ENCODE measurements at regions not wholly inside any gene's neighbourhood (a gene's known extent, or its start where the extent isn't known, plus 50 kb on each side); places are given as distances from the start of the nearest gene placed in this dataset.

DNA sequence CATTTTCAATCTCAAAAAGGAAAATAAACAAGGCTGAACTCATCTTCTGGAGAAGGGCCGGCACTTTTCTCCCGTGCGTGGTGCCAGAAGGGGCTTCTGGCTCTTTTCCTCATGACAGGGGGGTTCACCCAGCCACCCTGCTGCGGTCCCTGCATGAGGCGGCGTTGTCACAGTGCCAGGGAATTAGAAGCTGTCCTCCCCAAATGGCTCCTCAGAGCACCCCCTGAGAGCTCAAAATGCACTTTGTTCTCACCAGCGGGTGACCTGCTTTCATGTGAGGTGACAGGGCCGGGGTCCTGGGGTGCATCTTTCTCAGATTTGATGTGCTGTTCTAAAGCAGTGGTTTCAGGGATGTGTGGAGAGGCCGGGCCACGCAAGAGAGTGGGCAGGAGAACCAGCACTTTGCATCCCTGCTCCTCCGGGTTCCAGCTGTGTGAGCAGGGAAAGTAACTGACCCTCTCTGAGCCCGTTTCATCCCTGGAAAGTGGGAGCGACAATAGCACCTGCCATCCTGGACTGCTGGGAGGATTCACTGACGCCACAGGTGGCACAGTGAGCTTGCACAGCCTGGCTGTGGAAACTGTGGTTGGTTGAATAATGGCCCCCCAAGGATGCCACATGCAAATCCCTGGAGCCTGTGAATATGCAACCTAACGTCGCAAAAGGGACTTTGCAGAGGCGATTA lies 94.0 kb downstream of the FOXL1 start:
- H3K27me3 Mint-ChIP-seq: peaks cover 0 to 2% of the 10 kb centered on the region in 2 donors
- H3K27ac Mint-ChIP-seq: no peak overlapping the region
- H3K4me1 Mint-ChIP-seq: no peaks in the 10 kb centered on the region
- Histone ChIP-seq H3K36me3 (ENCODE audit: insufficient read depth, low read length) (no peaks in the 10 kb centered on the region), H3K4me3 (ENCODE audit: low read length) (no peak overlapping the region), H3K4me1 (ENCODE audit: insufficient read depth, low read length) (no peaks in the 10 kb centered on the region), H3K27me3 (ENCODE audit: insufficient read depth, low read length, poor library complexity, severe bottlenecking) (no peaks in the 10 kb centered on the region), H3K27ac (ENCODE audit: low read depth, low read length) (no peak overlapping the region), H3K9me3 (ENCODE audit: low read length) (no peaks in the 10 kb centered on the region)
- DNase-seq: no peak
- no peaks in the 10 kb centered on the region for H3K36me3 Mint-ChIP-seq
- CTCF ChIA-PET: no interaction called here
- no peak overlapping the region for H3K4me3 Mint-ChIP-seq
- POLR2A ChIA-PET: no interaction called here
- peaks cover 0 to 2% (median 0%) of the 10 kb centered on the region in 5 donors for H3K9me3 Mint-ChIP-seq

- no peaks in the 10 kb centered on the region for H3K27me3 ChIP-seq (ENCODE audit: insufficient read depth, low read length, poor library complexity, severe bottlenecking)
- no peaks in the 10 kb centered on the region for H3K4me1 Mint-ChIP-seq
- no peak overlapping the region for H3K27ac Mint-ChIP-seq
- no peaks in the 10 kb centered on the region for H3K9me3 ChIP-seq (ENCODE audit: low read length)
- no peaks in the 10 kb centered on the region for H3K36me3 ChIP-seq (ENCODE audit: insufficient read depth, low read length)
- CTCF ChIA-PET: no interaction called here
- H3K36me3 Mint-ChIP-seq: no peaks in the 10 kb centered on the region
- no peak overlapping the region for H3K27ac ChIP-seq (ENCODE audit: low read depth, low read length)
- H3K4me3 Mint-ChIP-seq: no peak overlapping the region
- POLR2A ChIA-PET: no interaction called here
- no peak for DNase-seq
- peaks cover 0 to 4% of the 10 kb centered on the region in 2 donors for H3K27me3 Mint-ChIP-seq
- H3K9me3 Mint-ChIP-seq: peaks cover 0 to 2% (median 0%) of the 10 kb centered on the region in 5 donors
- H3K4me3 ChIP-seq (ENCODE audit: low read length): no peak overlapping the region
- no peaks in the 10 kb centered on the region for H3K4me1 ChIP-seq (ENCODE audit: insufficient read depth, low read length)
Observed at GRCh38 chr16:86673090-86673955, 95.0 kb downstream of the FOXL1 start.

- Mint-ChIP-seq H3K9me3 (peaks cover 0 to 2% (median 0%) of the 10 kb centered on the region in 5 donors), H3K4me3 (no peak overlapping the region), H3K4me1 (no peaks in the 10 kb centered on the region), H3K36me3 (no peaks in the 10 kb centered on the region), H3K27me3 (peaks cover 0 to 2% of the 10 kb centered on the region in 2 donors), H3K27ac (no peak overlapping the region)
- H3K27ac ChIP-seq (ENCODE audit: low read depth, low read length): no peak overlapping the region
- H3K4me3 ChIP-seq (ENCODE audit: low read length): no peak overlapping the region
- no peaks in the 10 kb centered on the region for H3K27me3 ChIP-seq (ENCODE audit: insufficient read depth, low read length, poor library complexity, severe bottlenecking)
- CTCF ChIA-PET: no interaction called here
- POLR2A ChIA-PET: no interaction called here
- H3K4me1 ChIP-seq (ENCODE audit: insufficient read depth, low read length): no peaks in the 10 kb centered on the region
- no peaks in the 10 kb centered on the region for H3K36me3 ChIP-seq (ENCODE audit: insufficient read depth, low read length)
- H3K9me3 ChIP-seq (ENCODE audit: low read length): no peaks in the 10 kb centered on the region
- no peak for DNase-seq
Observed at GRCh38 chr16:86673956-86674453, 95.7 kb downstream of the FOXL1 start.

DNA sequence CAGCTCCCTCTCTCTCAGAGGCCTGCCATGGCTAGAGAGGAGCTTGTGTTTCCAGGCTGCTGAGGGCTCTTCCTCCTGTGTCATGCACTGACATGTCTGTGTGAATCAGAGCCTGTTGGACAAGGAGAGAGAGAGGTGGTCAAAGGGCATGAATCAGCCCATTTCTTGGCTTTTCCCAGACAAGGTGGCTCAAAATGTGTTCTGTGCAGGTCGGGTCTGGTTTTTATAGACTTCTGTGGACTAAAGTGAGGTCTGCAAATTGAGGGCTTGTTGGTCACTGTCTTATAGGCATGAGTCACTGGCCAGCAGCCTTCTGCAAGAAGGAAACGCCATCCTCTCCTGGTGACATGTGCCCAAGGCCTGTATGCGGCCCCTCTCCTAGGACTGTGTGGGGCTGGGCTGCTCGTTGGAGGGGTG lies 97.9 kb downstream of the FOXL1 start:
- Histone ChIP-seq H3K27ac (ENCODE audit: low read depth, low read length) (no peak overlapping the region), H3K4me3 (ENCODE audit: low read length) (no peak overlapping the region), H3K27me3 (ENCODE audit: insufficient read depth, low read length, poor library complexity, severe bottlenecking) (no peaks in the 10 kb centered on the region), H3K4me1 (ENCODE audit: insufficient read depth, low read length) (no peaks in the 10 kb centered on the region), H3K36me3 (ENCODE audit: insufficient read depth, low read length) (no peaks in the 10 kb centered on the region), H3K9me3 (ENCODE audit: low read length) (no peaks in the 10 kb centered on the region)
- Mint-ChIP-seq H3K9me3 (peaks cover 0 to 4% (median 0%) of the 10 kb centered on the region in 5 donors), H3K4me3 (no peak overlapping the region), H3K36me3 (no peaks in the 10 kb centered on the region), H3K27ac (no peak overlapping the region), H3K4me1 (no peaks in the 10 kb centered on the region), H3K27me3 (peaks cover 1 to 5% of the 10 kb centered on the region in 2 donors)
- POLR2A ChIA-PET: no interaction called here
- CTCF ChIA-PET: no interaction called here
- DNase-seq: no peak

GRCh38 chr16:86679490-86679889 lies 101.1 kb downstream of the FOXL1 start:
- Mint-ChIP-seq H3K4me1 (no peaks in the 10 kb centered on the region), H3K4me3 (no peak overlapping the region), H3K9me3 (peaks cover 0 to 4% (median 0%) of the 10 kb centered on the region in 5 donors), H3K27ac (no peak overlapping the region), H3K36me3 (no peaks in the 10 kb centered on the region), H3K27me3 (peaks cover 6 to 24% of the 10 kb centered on the region in 2 donors)
- no peak for DNase-seq
- H3K27ac ChIP-seq (ENCODE audit: low read depth, low read length): no peak overlapping the region
- no peaks in the 10 kb centered on the region for H3K36me3 ChIP-seq (ENCODE audit: insufficient read depth, low read length)
- no peaks in the 10 kb centered on the region for H3K27me3 ChIP-seq (ENCODE audit: insufficient read depth, low read length, poor library complexity, severe bottlenecking)
- H3K4me1 ChIP-seq (ENCODE audit: insufficient read depth, low read length): no peaks in the 10 kb centered on the region
- no peaks in the 10 kb centered on the region for H3K9me3 ChIP-seq (ENCODE audit: low read length)
- no peak overlapping the region for H3K4me3 ChIP-seq (ENCODE audit: low read length)
- ChIA-PET CTCF (no interaction called here), POLR2A (no interaction called here)

GRCh38 chr16:86680162-86680561 lies 101.8 kb downstream of the FOXL1 start:
- Mint-ChIP-seq H3K36me3 (no peaks in the 10 kb centered on the region), H3K4me1 (no peaks in the 10 kb centered on the region), H3K9me3 (peaks cover 0 to 4% (median 0%) of the 10 kb centered on the region in 5 donors), H3K27me3 (peaks cover 6 to 24% of the 10 kb centered on the region in 2 donors), H3K4me3 (no peak overlapping the region), H3K27ac (no peak overlapping the region)
- DNase-seq: no peak
- Histone ChIP-seq H3K36me3 (ENCODE audit: insufficient read depth, low read length) (no peaks in the 10 kb centered on the region), H3K4me3 (ENCODE audit: low read length) (no peak overlapping the region), H3K27me3 (ENCODE audit: insufficient read depth, low read length, poor library complexity, severe bottlenecking) (no peaks in the 10 kb centered on the region), H3K9me3 (ENCODE audit: low read length) (no peaks in the 10 kb centered on the region), H3K4me1 (ENCODE audit: insufficient read depth, low read length) (no peaks in the 10 kb centered on the region), H3K27ac (ENCODE audit: low read depth, low read length) (no peak overlapping the region)
- CTCF ChIA-PET: no interaction called here
- POLR2A ChIA-PET: no interaction called here

- no peak overlapping the region for H3K4me3 ChIP-seq (ENCODE audit: low read length)
- H3K27ac ChIP-seq (ENCODE audit: low read depth, low read length): no peak overlapping the region
- H3K36me3 Mint-ChIP-seq: no peaks in the 10 kb centered on the region
- no peaks in the 10 kb centered on the region for H3K4me1 Mint-ChIP-seq
- ChIA-PET CTCF (no interaction called here), POLR2A (no interaction called here)
- DNase-seq: no peak
- no peak overlapping the region for H3K27ac Mint-ChIP-seq
- H3K27me3 ChIP-seq (ENCODE audit: insufficient read depth, low read length, poor library complexity, severe bottlenecking): no peaks in the 10 kb centered on the region
- H3K4me1 ChIP-seq (ENCODE audit: insufficient read depth, low read length): no peaks in the 10 kb centered on the region
- H3K27me3 Mint-ChIP-seq: peaks cover 6 to 27% of the 10 kb centered on the region in 2 donors
- H3K4me3 Mint-ChIP-seq: no peak overlapping the region
- peaks cover 0 to 4% (median 0%) of the 10 kb centered on the region in 5 donors for H3K9me3 Mint-ChIP-seq
- no peaks in the 10 kb centered on the region for H3K9me3 ChIP-seq (ENCODE audit: low read length)
- no peaks in the 10 kb centered on the region for H3K36me3 ChIP-seq (ENCODE audit: insufficient read depth, low read length)
Observed at GRCh38 chr16:86680661-86681030, 102.3 kb downstream of the FOXL1 start.

DNA sequence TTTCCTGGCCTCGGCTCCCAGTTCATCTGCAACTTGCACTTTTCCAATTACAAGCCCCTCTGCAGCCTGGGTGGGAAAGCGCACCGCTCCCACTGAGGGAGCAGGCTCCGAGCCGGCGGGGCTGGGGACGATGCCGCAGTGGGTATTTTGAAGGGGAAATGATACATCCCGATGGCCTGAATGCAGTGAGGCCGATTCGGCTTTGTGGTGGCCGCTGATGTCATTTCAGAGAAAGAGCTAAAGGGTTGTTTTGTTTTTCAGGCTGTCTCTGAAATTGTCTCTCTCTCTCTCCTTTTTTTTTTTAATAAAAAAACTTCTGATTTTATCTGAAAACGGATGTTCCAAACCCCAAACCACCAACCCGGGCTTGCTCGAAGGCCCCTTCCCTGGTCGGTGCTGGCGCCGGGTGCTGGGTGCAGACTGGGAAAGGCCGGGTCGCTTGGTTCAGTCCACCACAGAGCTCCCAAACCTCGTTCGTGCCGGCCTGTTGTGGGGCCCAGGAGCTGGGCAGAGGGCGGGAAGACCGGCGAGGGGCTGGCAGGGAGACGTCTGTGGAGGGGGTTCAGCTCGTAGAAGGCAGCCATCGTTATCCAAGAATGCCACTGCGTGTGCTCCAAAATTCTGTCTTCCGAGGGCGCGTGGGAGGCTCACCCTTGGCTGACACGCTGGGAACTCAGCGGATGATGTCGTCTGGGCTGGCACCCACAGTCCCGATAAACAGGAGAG lies 102.8 kb downstream of the FOXL1 start:
- CTCF ChIA-PET: no interaction called here
- Mint-ChIP-seq H3K36me3 (no peaks in the 10 kb centered on the region), H3K4me1 (no peaks in the 10 kb centered on the region), H3K27me3 (peaks cover 6 to 27% of the 10 kb centered on the region in 2 donors), H3K9me3 (peaks cover 0 to 4% (median 0%) of the 10 kb centered on the region in 5 donors), H3K4me3 (no peak overlapping the region), H3K27ac (no peak overlapping the region)
- POLR2A ChIA-PET: no interaction called here
- Histone ChIP-seq H3K27me3 (ENCODE audit: insufficient read depth, low read length, poor library complexity, severe bottlenecking) (no peaks in the 10 kb centered on the region), H3K36me3 (ENCODE audit: insufficient read depth, low read length) (no peaks in the 10 kb centered on the region), H3K4me3 (ENCODE audit: low read length) (no peak overlapping the region), H3K4me1 (ENCODE audit: insufficient read depth, low read length) (no peaks in the 10 kb centered on the region), H3K9me3 (ENCODE audit: low read length) (no peaks in the 10 kb centered on the region), H3K27ac (ENCODE audit: low read depth, low read length) (no peak overlapping the region)
- no peak for DNase-seq
